HepG2 (cell line): ENCODE measurements at regions not wholly inside any gene's neighbourhood (a gene's known extent, or its start where the extent isn't known, plus 50 kb on each side); places are given as distances from the start of the nearest gene placed in this dataset.

Experiments used
- ATF7 ChIP-seq, 2 experiments: fragments of 450-650 bp in 1 of 2; sonication (generic) in 1 of 2; formaldehyde crosslinking in 1 of 2; IDR thresholded peaks; 2 replicates each; pipeline versions ENCODE4 v1.4.0 to v1.6.1; 2016 to 2020; ENCODE audit warnings: antibody characterized with exemption in 1 of 2, mild to moderate bottlenecking in 1 of 2, missing genetic modification reagents in 1 of 2
- KMT2B ChIP-seq: IDR thresholded peaks from 2 replicates; pipeline ENCODE4 v1.6.1; 2016; ENCODE audit warnings: missing genetic modification reagents, missing compliant biosample characterization
- LRRFIP1 ChIP-seq: sonication (generic); formaldehyde crosslinking; conservative IDR thresholded peaks from 2 replicates; pipeline ENCODE4 v1.4.0; 2020; ENCODE audit warnings: missing genetic modification reagents
- MED8 ChIP-seq: sonication (generic); formaldehyde crosslinking; IDR thresholded peaks from 2 replicates; pipeline ENCODE4 v1.8.1; 2023; ENCODE audit warnings: mild to moderate bottlenecking, missing genetic modification reagents; ENCODE audit not compliant: insufficient replicate concordance
- MTA1 ChIP-seq: sonication (generic); formaldehyde crosslinking; IDR thresholded peaks from 2 replicates; pipeline ENCODE4 v1.4.0; 2020; ENCODE audit warnings: missing genetic modification reagents, mild to moderate bottlenecking, borderline replicate concordance
- MXD1 ChIP-seq: sonication (generic); formaldehyde crosslinking; IDR thresholded peaks from 2 replicates; pipeline ENCODE4 v1.4.0; 2020; ENCODE audit warnings: mild to moderate bottlenecking, missing genetic modification reagents
- MXI1 ChIP-seq: IDR thresholded peaks from 3 replicates; pipeline ENCODE4 v1.6.1; 2012; ENCODE audit warnings: low read depth, low read length, inconsistent platforms, borderline replicate concordance
- POLR2AphosphoS2 ChIP-seq: IDR thresholded peaks from 2 replicates; pipeline ENCODE4 v1.6.1; 2011; ENCODE audit warnings: low read depth, low read length, improper control_type of control experiment
- REST ChIP-seq, 2 experiments: IDR thresholded peaks; 2 replicates each; pipeline ENCODE4 v1.6.1; 2011 to 2012; ENCODE audit warnings: low read length in 2 of 2, borderline replicate concordance in 1 of 2, low read depth in 1 of 2, mild to moderate bottlenecking in 1 of 2, moderate library complexity in 1 of 2
- SMAD3 ChIP-seq: sonication (generic); formaldehyde crosslinking; IDR thresholded peaks from 2 replicates; pipeline ENCODE4 v1.4.0; 2020; ENCODE audit warnings: missing genetic modification reagents
- SOX5 ChIP-seq: IDR thresholded peaks from 2 replicates; pipeline ENCODE4 v1.6.1; 2016; ENCODE audit warnings: borderline replicate concordance
- SOX6 ChIP-seq, 2 experiments: fragments of 450-650 bp in 1 of 2; sonication (generic) in 1 of 2; formaldehyde crosslinking in 1 of 2; IDR thresholded peaks; 2 replicates each; pipeline versions ENCODE4 v1.4.0 to v1.6.1; 2017 to 2020; ENCODE audit warnings: antibody characterized with exemption in 1 of 2, mild to moderate bottlenecking in 1 of 2, missing genetic modification reagents in 1 of 2
- SRY ChIP-seq: sonication (generic); formaldehyde crosslinking; IDR thresholded peaks from 2 replicates; pipeline ENCODE4 v1.8.0; 2022; ENCODE audit warnings: mild to moderate bottlenecking, missing genetic modification reagents
- TBL1XR1 ChIP-seq: fragments of 150-350 bp; IDR thresholded peaks from 2 replicates; pipeline ENCODE4 v1.6.1; 2014; ENCODE audit warnings: borderline replicate concordance, low read length; ENCODE audit not compliant: partially characterized antibody
- TIGD3 ChIP-seq: sonication (generic); formaldehyde crosslinking; IDR thresholded peaks from 2 replicates; pipeline ENCODE4 v1.5.1; 2020; ENCODE audit warnings: mild to moderate bottlenecking, missing genetic modification reagents, borderline replicate concordance
- ZBTB1 ChIP-seq: sonication (generic); formaldehyde crosslinking; IDR thresholded peaks from 2 replicates; pipeline ENCODE4 v1.4.0; 2020; ENCODE audit warnings: missing genetic modification reagents, borderline replicate concordance
- ZNF512 ChIP-seq: sonication (generic); formaldehyde crosslinking; IDR thresholded peaks from 2 replicates; pipeline ENCODE4 v1.4.0; 2020; ENCODE audit warnings: mild to moderate bottlenecking, missing genetic modification reagents
- ZNF784 ChIP-seq: sonication (generic); formaldehyde crosslinking; IDR thresholded peaks from 2 replicates; pipeline ENCODE4 v1.5.1; 2020; ENCODE audit warnings: missing genetic modification reagents, mild to moderate bottlenecking, borderline replicate concordance

- TF ChIP-seq KMT2B (no peak), ATF7 (IDR thresholded peaks at IDR 0.05) (no peak), ATF7 (CRISPR knock-in tag; IDR thresholded peaks at IDR 0.05) (no peak), REST (IDR thresholded peaks at IDR 0.05; ENCODE audit: borderline replicate concordance in 1 of 2, low read depth in 1 of 2, low read length in 2 of 2) (no peak), MXI1 (no peak), TIGD3 (no peak), SRY (CRISPR knock-in tag) (no peak), MTA1 (CRISPR knock-in tag) (no peak), SMAD3 (CRISPR knock-in tag) (no peak), ZNF784 (CRISPR knock-in tag) (no peak), POLR2AphosphoS2 (no peak), SOX5 (peak; percentile 30; the same call in 1 of the 2 replicates), MED8 (CRISPR knock-in tag) (no peak), ZBTB1 (no peak), ZNF512 (0 out of 2 replicates have a peak, but pooled peaks have one; percentile 45), TBL1XR1 (no peak), LRRFIP1 (CRISPR knock-in tag) (no peak), MXD1 (CRISPR knock-in tag) (no peak), SOX6 (IDR thresholded peaks at IDR 0.05) (no peak), SOX6 (CRISPR knock-in tag; IDR thresholded peaks at IDR 0.05) (peak; percentile 36; the same call in 1 of the 2 replicates)
Observed at GRCh38 chr20:61192337-61192950, 59.6 kb upstream of the CDH4 start (continued).
